ENCODE measurements at regions not wholly inside any gene's neighbourhood (a gene's known extent, or its start where the extent isn't known, plus 50 kb on each side); places are given as distances from the start of the nearest gene placed in this dataset.

GRCh38 chr3:89699771-89700170 lies 592.4 kb downstream of the EPHA3 start:
- Histone ChIP-seq H3K27ac (no peak overlapping the region), H3K4me1 (no peaks in the 10 kb centered on the region), H3K4me3 (no peak overlapping the region), H3K4me2 (no peak overlapping the region), H3K9me3 (peaks cover 4% of the 10 kb centered on the region; the same call in 1 of the 3 replicates)
- DNase-seq (ENCODE audit: low read depth in 1 of 2, low spot score in 1 of 2) (no peak), ATAC-seq (no peak), FAIRE-seq (no peak)
- WGBS (ENCODE audit: missing lambda C conversion rate), result 33% methylated on average over 1 of the region's 1 CpG
- TF ChIP-seq ESRRA (IDR thresholded peaks at IDR 0.05; ENCODE audit: borderline replicate concordance, low read length), result no peak
- TF ChIP-seq BHLHE40 (IDR thresholded peaks at IDR 0.05; ENCODE audit: low read depth, low read length), result no peak
- no peak for TF ChIP-seq RCOR1 (IDR thresholded peaks at IDR 0.05; ENCODE audit: low read depth, low read length)
- TF ChIP-seq NPAS2 (CRISPR knock-in tag; IDR thresholded peaks at IDR 0.05; ENCODE audit: borderline replicate concordance), result no peak
- no peak for TF ChIP-seq NFE2L2 (conservative IDR thresholded peaks at IDR 0.05; ENCODE audit: low read length)
- no peak for TF ChIP-seq ZSCAN20 (CRISPR knock-in tag; IDR thresholded peaks at IDR 0.05)
- TF ChIP-seq CEBPB (IDR thresholded peaks at IDR 0.05), result no peak
- no peak for TF ChIP-seq JUNB (IDR thresholded peaks at IDR 0.05)
- TF ChIP-seq MAFK (IDR thresholded peaks at IDR 0.05; ENCODE audit: partially characterized antibody), result no peak
- no peak for TF ChIP-seq RARB (CRISPR knock-in tag; IDR thresholded peaks at IDR 0.05)
- no peak for TF ChIP-seq SMC3 (IDR thresholded peaks at IDR 0.05)
- TF ChIP-seq HOXB5 (CRISPR knock-in tag; IDR thresholded peaks at IDR 0.05), result no peak
- no peak for TF ChIP-seq MAZ (IDR thresholded peaks at IDR 0.05; ENCODE audit: borderline replicate concordance, low read depth, low read length)
- POLR2A ChIA-PET, result no interaction called here
- CTCF ChIA-PET, result no interaction called here

- ATAC-seq (no peak), FAIRE-seq (no peak)
Measured at GRCh38 chr3:89702404-89702803, 595.0 kb downstream of the EPHA3 start.

More at GRCh38 chr3:89702404-89702803, 595.0 kb downstream of the EPHA3 start:
- no peak overlapping the region for H3K27ac ChIP-seq
- H3K9me3 ChIP-seq, result no peaks in the 10 kb centered on the region; the same call in 2 of the 3 replicates
- ChIA-PET CTCF (no interaction called here), POLR2A (no interaction called here)
- WGBS (ENCODE audit: missing lambda C conversion rate), result 5% methylated on average over 5 of the region's 5 CpGs
- no peak overlapping the region for H3K4me3 ChIP-seq
- DNase-seq (ENCODE audit: low read depth in 1 of 2, low spot score in 1 of 2), result no peak
- TF ChIP-seq SMC3 (IDR thresholded peaks at IDR 0.05) (no peak), TP53 (CRISPR knock-in tag; IDR thresholded peaks at IDR 0.05) (no peak), RFX5 (IDR thresholded peaks at IDR 0.05) (no peak), CBX8 (IDR thresholded peaks at IDR 0.05) (no peak), HDAC2 (IDR thresholded peaks at IDR 0.05) (no peak), HMGXB4 (CRISPR knock-in tag; IDR thresholded peaks at IDR 0.05; ENCODE audit: borderline replicate concordance) (no peak), BCL3 (IDR thresholded peaks at IDR 0.05) (no peak), FOSB (CRISPR knock-in tag; IDR thresholded peaks at IDR 0.05) (no peak), HES2 (IDR thresholded peaks at IDR 0.05) (no peak), MAZ (IDR thresholded peaks at IDR 0.05; ENCODE audit: borderline replicate concordance, low read depth, low read length) (no peak), GATA3 (IDR thresholded peaks at IDR 0.05; ENCODE audit: borderline replicate concordance) (no peak), KDM5A (IDR thresholded peaks at IDR 0.05) (no peak), CHD4 (IDR thresholded peaks at IDR 0.05; ENCODE audit: borderline replicate concordance) (no peak), CBX2 (IDR thresholded peaks at IDR 0.05; ENCODE audit: borderline replicate concordance, low read depth) (no peak)
- no peaks in the 10 kb centered on the region for H3K4me1 ChIP-seq
- H3K4me2 ChIP-seq, result no peak overlapping the region
